Spleen (tissue), 11 donors: ENCODE measurements at regions not wholly inside any gene's neighbourhood (a gene's known extent, or its start where the extent isn't known, plus 50 kb on each side); places are given as distances from the start of the nearest gene placed in this dataset.

ENCODE experiments used
- DNase-seq: peaks from one replicate; pipeline ENCODE4 v3.0.0-alpha.2; 2020
- H3K27ac ChIP-seq, 8 donors: fragments of 200-600 bp; sonication (generic) in 7 of 8; 1 replicate in 4 of 8; 2 replicates in 4 of 8; pipeline versions ENCODE4 v1.5.0 to v1.8.0; 2016 to 2021; ENCODE audit warnings: inconsistent platforms in 4 of 8, mild to moderate bottlenecking in 4 of 8, moderate library complexity in 1 of 8
- H3K27me3 ChIP-seq, 7 donors: fragments of 200-600 bp; sonication (generic) in 6 of 7; replicated peaks in 1 of 7; 1 replicate in 4 of 7; 2 replicates in 3 of 7; pipeline versions ENCODE4 v1.5.0 to v1.8.0; 2016 to 2021; ENCODE audit warnings: inconsistent platforms in 3 of 7, mild to moderate bottlenecking in 1 of 7
- H3K36me3 ChIP-seq, 6 donors: fragments of 200-600 bp; sonication (generic) in 5 of 6; 1 replicate in 4 of 6; 2 replicates in 2 of 6; pipeline versions ENCODE4 v1.5.0 to v1.8.0; 2016 to 2021; ENCODE audit warnings: inconsistent platforms in 2 of 6
- H3K4me1 ChIP-seq, 6 donors: fragments of 200-600 bp; sonication (generic) in 5 of 6; 1 replicate in 3 of 6; 2 replicates in 3 of 6; pipeline versions ENCODE4 v1.5.0 to v1.8.0; 2016 to 2021; ENCODE audit warnings: inconsistent platforms in 3 of 6
- H3K4me3 ChIP-seq, 8 donors: fragments of 200-600 bp; sonication (generic) in 7 of 8; 1 replicate in 4 of 8; 2 replicates in 4 of 8; pipeline versions ENCODE4 v1.5.0 to v1.8.0; 2016 to 2021; ENCODE audit warnings: inconsistent platforms in 4 of 8, mild to moderate bottlenecking in 4 of 8, moderate library complexity in 2 of 8
- H3K9me3 ChIP-seq, 8 donors: fragments of 200-600 bp; sonication (generic) in 7 of 8; 1 replicate in 4 of 8; 2 replicates in 4 of 8; pipeline versions ENCODE4 v1.5.0 to v1.8.0; 2016 to 2021; ENCODE audit warnings: inconsistent platforms in 4 of 8
- POLR2A ChIP-seq, 3 donors: fragments of 450-650 bp; IDR thresholded peaks; one replicate each; pipeline ENCODE4 v1.5.1; 2017; ENCODE audit warnings: antibody characterized with exemption in 3 of 3, mild to moderate bottlenecking in 1 of 3
- POLR2AphosphoS5 ChIP-seq, 3 donors: sonication (generic); formaldehyde crosslinking; IDR thresholded peaks; one replicate each; pipeline ENCODE4 v1.5.1; 2017; ENCODE audit warnings: antibody characterized with exemption in 3 of 3
- WGBS, 5 donors: extraction: QIAGEN DNeasy Blood & Tissue Kit in 3 of 5; methylation state at CpG; one replicate each; pipeline versions ENCODE4 v1.1.5 to v1.1.7; 2013 to 2018; 5-methylcytosine and 5-hydroxymethylcytosine counted together
- intact Hi-C: fragments of 100-400 bp; cut with DNase I; formaldehyde crosslinking; loops from one replicate; pipeline ENCODE4 v1.15.0; 2023; ENCODE audit warnings: low total_unique reads
- TF ChIP-seq, protein P1 (sequence below), 11 experiments: fragments of 200-600 bp in 7 of 11; fragments of 450-650 bp in 4 of 11; sonication (generic) in 4 of 11; IDR thresholded peaks in 8 of 11; conservative IDR thresholded peaks in 3 of 11; 1 replicate in 7 of 11; 2 replicates in 4 of 11; pipeline versions ENCODE4 v1.4.0 to v1.8.0; 2016 to 2021; ENCODE audit warnings: antibody characterized with exemption in 11 of 11, inconsistent platforms in 4 of 11, mild to moderate bottlenecking in 1 of 11
- donor health status: healthy with polysubstance abuse.
- donor health status: DM: no; HTN: no; CAD: no; lungs with moderate emphysema.
- donor health status: DM: no; HTN: no; CAD: no.
- donor health status: Bipolar disorder and iron deficiency.
- donor health status: healthy.
- donor health status: DM: no; HTN: no; CAD: no.
- donor health status: DM: yes; HTN: yes; CAD: no.

DNA sequence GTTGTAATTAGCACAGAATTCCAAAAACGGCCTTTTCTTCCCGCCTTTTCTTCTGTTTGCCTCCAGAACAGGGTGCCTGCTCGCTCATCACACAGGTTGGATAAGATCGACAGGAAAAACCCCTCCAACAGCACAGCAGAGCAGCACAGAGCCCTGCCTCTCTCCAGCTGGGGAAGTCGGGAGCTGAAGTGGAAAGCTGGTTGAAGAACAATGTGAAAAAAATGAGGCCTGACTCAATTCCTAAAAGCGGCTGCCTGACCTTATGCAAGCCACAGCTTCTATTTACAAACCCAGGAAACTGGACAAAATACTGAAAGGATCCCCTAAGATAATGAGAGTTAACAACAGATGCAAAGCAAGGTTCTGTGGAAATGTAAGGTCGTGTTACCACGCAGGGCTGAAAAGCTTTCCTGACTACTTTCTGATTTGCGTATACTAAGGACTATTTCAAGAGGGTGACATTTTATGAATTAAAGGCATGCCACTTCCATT, 116.9 kb downstream of the TTLL2 start:
- TF ChIP-seq POLR2AphosphoS5 (IDR thresholded peaks at IDR 0.05) (no peak), POLR2A (IDR thresholded peaks at IDR 0.05) (no peak)
- TF ChIP-seq, protein P1, sequence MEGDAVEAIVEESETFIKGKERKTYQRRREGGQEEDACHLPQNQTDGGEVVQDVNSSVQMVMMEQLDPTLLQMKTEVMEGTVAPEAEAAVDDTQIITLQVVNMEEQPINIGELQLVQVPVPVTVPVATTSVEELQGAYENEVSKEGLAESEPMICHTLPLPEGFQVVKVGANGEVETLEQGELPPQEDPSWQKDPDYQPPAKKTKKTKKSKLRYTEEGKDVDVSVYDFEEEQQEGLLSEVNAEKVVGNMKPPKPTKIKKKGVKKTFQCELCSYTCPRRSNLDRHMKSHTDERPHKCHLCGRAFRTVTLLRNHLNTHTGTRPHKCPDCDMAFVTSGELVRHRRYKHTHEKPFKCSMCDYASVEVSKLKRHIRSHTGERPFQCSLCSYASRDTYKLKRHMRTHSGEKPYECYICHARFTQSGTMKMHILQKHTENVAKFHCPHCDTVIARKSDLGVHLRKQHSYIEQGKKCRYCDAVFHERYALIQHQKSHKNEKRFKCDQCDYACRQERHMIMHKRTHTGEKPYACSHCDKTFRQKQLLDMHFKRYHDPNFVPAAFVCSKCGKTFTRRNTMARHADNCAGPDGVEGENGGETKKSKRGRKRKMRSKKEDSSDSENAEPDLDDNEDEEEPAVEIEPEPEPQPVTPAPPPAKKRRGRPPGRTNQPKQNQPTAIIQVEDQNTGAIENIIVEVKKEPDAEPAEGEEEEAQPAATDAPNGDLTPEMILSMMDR (IDR thresholded peaks at IDR 0.05 in 8 of 11, conservative IDR thresholded peaks at IDR 0.05 in 3 of 11): no peak
- H3K9me3 ChIP-seq: no peaks in the 10 kb centered on the region
- H3K4me1 ChIP-seq: no peaks in the 10 kb centered on the region
- intact Hi-C loops: no loop called here
- no peaks in the 10 kb centered on the region for H3K27me3 ChIP-seq
- no peak overlapping the region for H3K4me3 ChIP-seq
- DNase-seq: no peak
- no peaks in the 10 kb centered on the region for H3K36me3 ChIP-seq
- 53 to 72% (median 71%) methylated on average over 9 of the region's 9 CpGs for WGBS, 5 donors
- H3K27ac ChIP-seq: peak overlapping the region in 1 of 8 donors; percentile 16

DNA sequence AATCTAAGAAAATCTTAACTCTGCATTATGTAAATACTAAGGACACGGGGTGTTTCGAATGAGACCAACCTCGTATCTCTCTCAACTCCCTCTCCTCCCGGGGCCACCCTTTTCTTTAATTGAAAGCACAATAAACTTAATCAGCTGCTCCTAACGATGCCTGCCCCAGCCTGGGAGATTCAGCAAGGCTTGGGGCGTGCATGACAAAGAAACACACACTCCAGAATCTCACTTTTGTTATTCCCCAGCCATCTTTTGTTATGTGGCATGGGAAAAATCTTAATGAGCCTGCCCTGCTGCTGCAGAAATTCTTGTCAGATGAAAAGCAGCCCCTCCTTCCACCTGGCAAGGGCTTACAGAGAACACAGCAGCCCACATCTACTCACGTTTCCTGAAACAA, 117.4 kb downstream of the TTLL2 start:
- H3K36me3 ChIP-seq: no peaks in the 10 kb centered on the region
- TF ChIP-seq, protein P1 (IDR thresholded peaks at IDR 0.05 in 8 of 11, conservative IDR thresholded peaks at IDR 0.05 in 3 of 11): no peak
- TF ChIP-seq POLR2AphosphoS5 (IDR thresholded peaks at IDR 0.05) (no peak), POLR2A (IDR thresholded peaks at IDR 0.05) (no peak)
- H3K4me3 ChIP-seq: no peak overlapping the region
- 57 to 72% (median 71%) methylated on average over 7 of the region's 7 CpGs for WGBS, 5 donors
- intact Hi-C loops: no loop called here
- no peaks in the 10 kb centered on the region for H3K27me3 ChIP-seq
- H3K9me3 ChIP-seq: no peaks in the 10 kb centered on the region
- H3K27ac ChIP-seq: no peak overlapping the region
- no peak for DNase-seq
- H3K4me1 ChIP-seq: no peaks in the 10 kb centered on the region

DNA sequence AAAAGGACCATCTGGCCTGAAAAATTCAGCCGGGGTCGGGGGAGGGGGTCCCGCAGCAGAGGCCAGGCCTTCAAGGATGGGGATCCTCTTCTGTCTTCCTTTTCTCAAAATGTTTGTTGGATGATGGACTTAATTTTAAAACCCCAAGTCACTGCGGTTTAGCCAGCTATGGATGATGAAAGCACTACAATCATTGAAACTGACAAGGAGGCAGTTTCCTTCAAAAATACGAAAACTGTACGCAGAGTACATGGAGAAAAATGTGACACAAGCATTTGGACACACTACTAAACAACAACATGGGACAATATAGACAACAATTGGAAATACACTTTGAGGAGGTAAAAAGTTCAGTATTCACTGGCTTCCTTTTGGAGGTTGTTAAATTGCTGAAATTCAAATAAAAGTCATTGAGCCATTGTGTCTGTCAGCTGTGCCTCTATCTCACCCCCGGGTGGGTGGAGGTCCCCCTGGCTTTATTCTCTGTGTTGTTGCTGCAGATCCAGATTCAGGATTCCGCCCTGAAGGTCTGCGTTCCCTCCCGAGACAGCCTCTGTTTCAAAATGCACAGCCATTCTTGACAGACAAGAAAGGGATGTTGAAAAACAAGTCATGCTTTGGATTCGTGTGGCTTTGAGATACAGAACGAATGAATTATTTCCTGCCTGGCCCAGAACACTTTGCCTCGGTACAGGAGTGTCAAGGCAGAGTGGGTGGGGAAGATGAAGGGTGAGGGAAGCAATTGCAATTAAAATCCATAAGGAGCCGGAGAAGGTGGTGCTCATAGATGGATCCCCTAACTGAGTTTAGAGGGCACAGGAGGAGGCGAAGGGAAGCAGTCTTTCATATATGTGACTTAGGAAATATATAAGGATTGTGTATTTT, 118.2 kb downstream of the TTLL2 start:
- H3K27ac ChIP-seq: no peak overlapping the region
- no peaks in the 10 kb centered on the region for H3K36me3 ChIP-seq
- intact Hi-C loops: no loop called here
- 70 to 79% (median 73%) methylated on average over 15 of the region's 15 CpGs for WGBS, 5 donors
- H3K4me3 ChIP-seq: no peak overlapping the region
- no peak for DNase-seq
- TF ChIP-seq POLR2AphosphoS5 (IDR thresholded peaks at IDR 0.05) (no peak), POLR2A (IDR thresholded peaks at IDR 0.05) (no peak)
- TF ChIP-seq, protein P1 (IDR thresholded peaks at IDR 0.05 in 8 of 11, conservative IDR thresholded peaks at IDR 0.05 in 3 of 11): no peak
- H3K27me3 ChIP-seq: no peaks in the 10 kb centered on the region
- no peaks in the 10 kb centered on the region for H3K4me1 ChIP-seq
- no peaks in the 10 kb centered on the region for H3K9me3 ChIP-seq

DNA sequence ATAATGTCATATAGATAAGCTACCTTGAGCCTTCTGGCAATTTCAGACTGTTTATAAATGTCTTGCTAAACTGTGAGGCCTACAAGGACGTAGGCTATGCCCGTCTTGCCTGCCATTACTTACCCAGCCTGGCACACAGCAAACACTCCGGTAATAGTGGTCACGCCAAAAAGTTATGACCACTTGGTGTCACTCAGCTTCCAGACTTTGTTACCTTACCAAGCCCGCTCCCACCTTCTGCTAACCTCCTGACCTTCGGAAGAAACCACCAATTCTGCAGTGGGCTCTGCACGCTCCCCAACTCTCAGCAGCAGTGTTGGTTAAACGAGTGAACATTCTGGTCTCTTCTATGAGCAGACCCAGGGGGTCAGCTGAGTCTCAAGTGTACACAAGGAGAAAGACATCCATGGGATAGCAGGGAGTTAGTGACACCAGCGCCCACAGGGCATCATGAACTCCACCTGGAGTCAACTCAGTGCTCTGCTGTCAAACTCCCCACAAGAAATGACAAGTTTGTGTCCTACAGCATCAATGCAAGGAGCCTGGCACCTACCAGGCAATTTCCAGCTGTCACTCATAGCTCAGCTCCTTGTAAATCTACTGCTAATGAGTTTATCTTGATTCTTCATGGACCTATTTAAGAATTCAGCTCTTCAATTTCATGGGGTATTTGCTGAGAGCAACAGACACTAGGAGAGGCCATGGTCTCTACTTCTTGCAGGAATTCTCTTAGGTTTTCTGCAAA, 119.9 kb downstream of the TTLL2 start:
- no peaks in the 10 kb centered on the region for H3K4me1 ChIP-seq
- H3K27ac ChIP-seq: no peak overlapping the region
- no peaks in the 10 kb centered on the region for H3K9me3 ChIP-seq
- no peak for DNase-seq
- H3K4me3 ChIP-seq: no peak overlapping the region
- no peaks in the 10 kb centered on the region for H3K27me3 ChIP-seq
- intact Hi-C loops: no loop called here
- TF ChIP-seq POLR2AphosphoS5 (IDR thresholded peaks at IDR 0.05) (no peak), POLR2A (IDR thresholded peaks at IDR 0.05) (no peak)
- TF ChIP-seq, protein P1 (IDR thresholded peaks at IDR 0.05 in 8 of 11, conservative IDR thresholded peaks at IDR 0.05 in 3 of 11): no peak
- H3K36me3 ChIP-seq: no peaks in the 10 kb centered on the region
- 86 to 93% (median 88%) methylated on average over 9 of the region's 9 CpGs for WGBS, 5 donors
